ENCODE measurements at regions not wholly inside any gene's neighbourhood (a gene's known extent, or its start where the extent isn't known, plus 50 kb on each side); places are given as distances from the start of the nearest gene placed in this dataset.

- TF ChIP-seq CTCF (IDR thresholded peaks at IDR 0.05; ENCODE audit: borderline replicate concordance, extremely low read depth, low read length, poor library complexity, severe bottlenecking): no peak
- no peak for TF ChIP-seq EZH2 (IDR thresholded peaks at IDR 0.05; ENCODE audit: borderline replicate concordance, low read depth, low read length, severe bottlenecking)
Observed at GRCh38 chr12:77438644-77439043, 373.3 kb upstream of the E2F7 start.
